KBM-7 (cell line): ENCODE measurements at regions not wholly inside any gene's neighbourhood (a gene's known extent, or its start where the extent isn't known, plus 50 kb on each side); places are given as distances from the start of the nearest gene placed in this dataset.
"Not testable (repeated sequence)": the region's sequence is repeated elsewhere in the genome, so short reads cannot be mapped to it uniquely, and the experiment has no call there.

ENCODE experiments used
- DNase-seq: peaks from one replicate; pipeline ENCODE4 v3.0.0-alpha.2; 2015
- in situ Hi-C: fragments of 300-500 bp; cut with MboI; formaldehyde crosslinking; loops from 2 replicates; pipeline ENCODE4 v1.14.3; 2020; ENCODE audit warnings: low sequenced_read_pairs, low pct_unique_long_range_greater_than_20kb, mixed read lengths

DNA sequence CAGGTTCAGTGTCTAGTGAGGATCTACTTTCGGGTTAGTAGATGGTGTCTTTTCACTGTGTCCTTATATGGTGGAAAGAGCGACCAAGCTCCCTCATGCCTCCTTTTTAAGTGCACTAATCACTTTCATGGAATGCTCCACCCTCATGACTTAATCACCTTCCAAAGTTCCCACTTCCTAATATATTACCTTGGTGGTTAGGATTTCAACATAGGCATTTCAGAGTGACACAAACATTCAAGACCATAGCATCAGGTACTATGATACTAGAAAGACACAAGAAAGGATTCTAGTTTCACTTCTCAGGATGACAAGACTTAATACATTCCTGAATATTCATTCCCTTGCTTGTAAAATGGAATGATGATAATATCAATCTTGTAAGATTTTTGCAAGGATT is 119.1 kb upstream of the FAM3C start:
- DNase-seq: no peak
- in situ Hi-C loops: no loop called here

DNA sequence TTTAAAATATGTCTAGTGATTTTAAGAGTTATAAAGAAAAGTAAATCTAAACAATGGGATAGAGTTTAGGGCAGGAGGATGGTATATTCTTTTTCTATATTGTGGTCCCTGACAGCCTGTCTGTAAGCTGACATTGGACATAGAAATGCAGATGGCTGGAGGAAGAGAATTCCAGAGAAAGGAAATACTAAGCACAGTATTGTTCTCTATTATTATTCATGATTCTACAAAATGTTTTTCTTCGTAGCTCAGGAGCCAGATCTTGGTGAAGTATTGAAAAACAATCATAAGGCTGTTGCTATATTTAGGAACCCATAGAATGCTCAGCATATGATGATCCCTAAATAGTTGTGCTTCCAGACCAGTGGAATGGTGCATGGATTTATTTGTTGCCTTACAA is 117.0 kb upstream of the FAM3C start:
- in situ Hi-C loops: no loop called here
- no peak for DNase-seq

DNA sequence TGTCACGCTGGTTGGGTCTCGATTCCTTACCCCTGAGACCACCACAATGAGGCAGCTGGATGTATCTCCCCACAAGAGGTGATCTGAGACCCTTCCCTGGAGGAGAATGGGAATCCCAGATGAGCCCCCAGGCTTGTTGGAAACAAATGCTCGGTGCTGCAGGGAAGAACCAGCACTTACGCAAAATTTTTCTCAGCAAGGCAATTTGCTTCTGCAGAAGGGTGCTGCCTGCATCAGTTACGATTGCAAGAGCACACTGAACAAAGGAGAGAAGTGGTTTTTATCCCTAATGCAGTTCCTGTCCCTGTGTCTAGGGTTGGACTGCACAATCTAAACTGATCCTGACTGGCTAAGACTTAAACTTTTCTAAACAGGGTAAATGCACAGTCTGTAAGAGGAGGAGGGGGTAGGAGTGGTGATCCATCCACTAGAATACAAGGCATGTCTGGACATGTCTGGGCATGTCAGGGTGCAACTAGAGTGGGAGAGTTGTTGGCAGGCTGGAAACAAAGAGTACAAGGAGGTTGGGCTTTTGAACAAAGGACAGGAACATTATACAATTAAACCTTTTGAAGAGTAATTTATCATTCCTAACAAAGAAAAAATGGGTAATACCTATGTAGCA is 114.9 kb upstream of the FAM3C start:
- in situ Hi-C loops: no loop called here
- peak; percentile 38 for DNase-seq

DNA sequence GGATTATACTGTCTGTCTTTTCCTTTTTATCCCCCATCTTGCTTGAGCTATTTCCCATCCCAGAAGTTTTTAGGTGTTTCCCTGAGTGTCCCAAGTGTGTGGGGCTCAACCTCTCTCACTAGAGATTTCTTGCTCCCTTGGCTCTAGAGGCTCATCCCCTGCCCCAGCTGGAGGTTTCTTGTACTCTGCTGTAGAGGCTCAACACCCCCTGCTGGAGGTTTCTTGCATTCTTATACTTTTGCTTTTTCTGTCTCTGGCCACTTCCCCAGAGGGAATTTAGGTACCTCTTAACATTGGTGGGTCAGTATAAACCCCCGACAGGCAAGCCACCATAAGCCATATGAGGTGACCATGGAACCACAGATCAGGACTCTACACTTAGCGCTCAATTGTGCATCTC is 114.2 kb upstream of the FAM3C start:
- in situ Hi-C loops: no loop called here
- DNase-seq: peak; percentile 27

DNA sequence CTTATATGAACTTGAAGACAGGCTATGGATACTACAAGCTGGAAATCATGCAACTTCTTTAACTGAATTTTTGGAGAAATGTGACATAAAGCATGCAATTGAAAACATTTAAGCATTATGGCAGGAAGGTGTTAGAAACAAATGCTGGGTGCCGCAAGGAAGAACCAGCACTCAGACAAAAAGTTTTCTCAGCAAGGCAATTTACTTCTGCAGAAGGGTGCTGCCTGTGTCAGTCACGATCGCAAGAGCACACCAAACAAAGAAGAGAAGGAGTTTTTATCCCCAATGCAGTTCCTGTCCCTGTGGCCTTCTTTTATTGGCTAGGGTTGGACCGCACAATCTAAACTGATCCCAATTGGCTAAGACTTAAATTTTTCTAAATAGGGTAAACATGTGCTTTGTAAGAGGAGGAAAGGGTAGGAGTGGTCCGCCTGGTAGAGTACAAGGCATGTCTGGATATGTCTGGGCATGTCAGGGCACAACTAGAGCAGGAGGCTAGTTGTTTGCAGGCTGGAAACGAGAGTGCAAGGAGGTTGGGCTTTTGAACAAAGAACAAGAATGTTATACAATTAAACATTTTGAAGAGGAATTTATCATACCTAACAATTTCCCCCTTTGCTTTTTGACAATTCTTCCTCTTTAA is 109.6 kb upstream of the FAM3C start:
- DNase-seq: peak; percentile 47
- in situ Hi-C loops: no loop called here

DNA sequence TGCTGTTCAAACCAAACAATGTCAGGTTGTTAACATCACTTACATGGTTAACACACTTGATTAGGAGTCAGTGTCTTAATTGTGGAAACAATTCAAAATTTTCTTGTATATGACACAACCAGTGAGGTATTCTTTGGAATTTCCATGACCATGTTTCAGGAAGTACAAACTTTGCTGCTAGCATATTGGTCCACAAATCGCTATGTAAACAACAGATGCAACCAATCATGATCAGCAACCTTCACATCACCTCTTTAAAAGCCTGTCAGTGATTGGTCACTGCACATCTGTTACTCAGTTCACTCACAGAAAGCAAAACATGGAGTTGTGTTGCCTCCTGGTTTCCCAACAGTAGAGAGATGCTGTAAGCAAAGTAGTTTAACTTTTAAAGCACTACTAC is 108.9 kb upstream of the FAM3C start:
- in situ Hi-C loops: no loop called here
- DNase-seq: no peak

DNA sequence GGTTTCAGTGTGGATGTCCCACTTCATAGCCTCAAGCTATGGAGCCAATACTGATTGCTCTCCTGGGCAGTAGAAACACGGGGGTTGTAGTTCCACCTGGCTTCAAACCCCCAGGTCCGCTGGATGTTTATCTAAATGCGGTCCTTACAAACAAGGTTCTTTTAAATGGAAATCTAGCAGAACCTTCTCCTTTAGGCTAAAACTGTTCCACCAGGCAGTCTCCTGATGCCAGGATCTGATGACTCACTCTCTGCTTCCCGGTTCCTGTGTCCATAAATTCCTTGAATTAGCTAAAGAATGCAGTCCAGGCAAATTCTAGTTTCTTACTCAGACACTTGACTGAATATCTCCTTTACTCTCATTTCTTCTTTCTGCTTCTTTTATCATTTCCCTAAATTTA is 108.4 kb upstream of the FAM3C start:
- DNase-seq: no peak
- in situ Hi-C loops: no loop called here

DNA sequence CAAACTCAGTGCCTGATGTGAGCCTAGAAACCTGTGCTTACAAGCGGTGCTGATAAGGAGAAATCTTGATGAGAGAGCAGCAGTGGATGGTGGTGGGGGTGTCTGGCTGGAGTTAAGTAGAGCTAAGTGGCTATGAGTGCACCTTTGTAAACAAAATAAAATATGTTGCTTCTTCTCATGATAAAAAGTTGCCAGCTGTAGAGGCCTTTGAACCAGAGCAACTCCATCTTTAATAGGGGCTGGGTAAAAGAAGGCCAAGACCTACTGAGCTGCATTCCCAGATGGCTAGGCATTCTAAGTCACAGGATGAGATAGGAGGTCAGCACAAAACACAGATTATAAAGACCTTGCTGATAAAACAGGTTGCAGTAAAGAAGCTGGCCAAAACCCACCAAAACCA is 107.6 kb upstream of the FAM3C start:
- in situ Hi-C loops: no loop called here
- no peak for DNase-seq

DNA sequence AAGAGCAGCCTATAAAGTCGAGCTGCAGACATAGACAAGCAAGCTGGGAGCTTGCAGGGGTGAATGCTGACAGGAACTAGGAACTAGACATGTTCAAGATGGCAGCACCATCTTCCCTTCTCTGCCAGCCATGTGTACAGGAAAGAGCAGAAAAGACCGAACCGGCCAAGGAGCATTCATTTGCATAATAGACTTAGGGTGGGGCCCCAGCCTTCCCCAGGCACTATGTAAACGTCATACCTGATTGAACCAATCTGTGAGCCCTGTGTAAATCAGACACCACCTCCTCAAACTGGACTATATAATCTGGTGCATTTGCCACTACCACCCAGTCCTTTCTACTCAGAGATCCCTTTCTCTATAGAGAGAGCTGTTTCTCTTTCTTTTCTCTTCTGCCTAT is 106.9 kb upstream of the FAM3C start:
- DNase-seq: no peak
- in situ Hi-C loops: no loop called here

DNA sequence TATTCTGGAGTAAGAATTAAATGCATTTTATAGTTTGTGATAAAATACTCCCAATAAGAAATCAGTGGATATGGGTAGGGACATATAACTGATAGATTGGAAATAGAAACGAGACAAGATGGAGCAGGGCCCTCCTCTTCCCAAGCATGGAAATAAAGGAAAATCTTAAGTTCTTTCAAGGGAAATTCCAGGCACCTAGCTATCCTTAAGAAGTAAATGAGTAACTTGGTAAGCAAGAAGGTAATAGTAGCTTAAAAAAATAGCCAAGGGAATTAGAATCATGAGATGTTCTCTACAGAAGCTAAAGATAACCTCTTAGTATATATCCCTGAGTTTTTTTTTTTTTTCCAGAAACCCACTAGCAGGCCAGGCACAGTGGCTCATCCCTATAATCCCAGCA is 105.5 kb upstream of the FAM3C start:
- in situ Hi-C loops: no loop called here

DNA sequence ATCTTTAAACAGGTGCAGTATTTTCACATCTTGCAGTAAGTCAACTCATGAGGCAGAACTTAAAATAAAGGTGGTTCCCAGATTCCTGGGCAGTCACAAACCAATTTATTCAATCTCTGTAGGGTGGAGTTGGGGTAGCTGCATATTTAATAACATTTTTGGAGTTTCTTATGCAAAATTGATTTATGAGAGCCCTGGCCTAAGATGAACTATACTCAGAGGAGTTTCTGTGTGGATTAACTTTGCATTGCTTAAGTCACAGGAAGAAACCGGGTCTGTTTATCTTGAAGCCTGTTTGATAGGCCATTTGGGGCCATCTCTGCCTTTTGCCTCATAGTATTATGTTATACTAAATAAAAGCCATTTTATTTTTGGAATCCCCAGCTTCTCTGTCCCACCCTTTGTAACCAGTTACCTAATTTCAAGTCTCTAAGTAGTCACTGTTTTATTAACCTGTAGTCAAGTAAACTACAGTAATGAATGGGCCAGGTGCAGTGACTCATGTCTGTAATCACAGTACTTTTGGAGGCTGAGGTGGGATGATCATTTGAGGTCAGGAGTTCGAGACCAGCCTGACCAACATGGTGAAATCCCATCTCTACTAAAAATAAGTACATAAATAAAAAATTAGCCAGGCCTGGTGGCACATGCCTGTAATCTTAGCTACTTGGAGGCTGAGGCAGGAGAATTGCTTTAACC is 104.4 kb upstream of the FAM3C start:
- in situ Hi-C loops: no loop called here
- DNase-seq: no peak

More for the DNA sequence above, 105.5 kb upstream of the FAM3C start:
- DNase-seq: no peak

DNA sequence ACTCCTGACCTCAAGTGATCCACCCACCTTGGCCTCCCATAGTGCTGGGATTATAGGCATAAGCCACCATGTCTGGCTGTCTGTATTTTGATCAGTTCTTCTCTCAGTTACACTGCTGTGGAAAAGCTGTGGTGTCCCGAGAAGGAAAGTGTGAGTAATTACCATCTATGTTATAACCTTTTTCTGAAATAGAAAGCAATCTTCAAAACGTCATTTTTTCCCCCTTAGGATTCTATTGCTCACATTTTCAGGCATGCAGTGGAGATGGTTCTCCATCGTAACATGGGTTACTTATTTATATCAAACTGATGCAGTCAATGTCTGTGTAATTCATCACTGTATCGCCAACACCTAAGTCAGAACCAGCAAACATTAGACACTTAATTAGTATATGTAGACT is 103.5 kb upstream of the FAM3C start:
- in situ Hi-C loops: no loop called here
- DNase-seq: no peak

DNA sequence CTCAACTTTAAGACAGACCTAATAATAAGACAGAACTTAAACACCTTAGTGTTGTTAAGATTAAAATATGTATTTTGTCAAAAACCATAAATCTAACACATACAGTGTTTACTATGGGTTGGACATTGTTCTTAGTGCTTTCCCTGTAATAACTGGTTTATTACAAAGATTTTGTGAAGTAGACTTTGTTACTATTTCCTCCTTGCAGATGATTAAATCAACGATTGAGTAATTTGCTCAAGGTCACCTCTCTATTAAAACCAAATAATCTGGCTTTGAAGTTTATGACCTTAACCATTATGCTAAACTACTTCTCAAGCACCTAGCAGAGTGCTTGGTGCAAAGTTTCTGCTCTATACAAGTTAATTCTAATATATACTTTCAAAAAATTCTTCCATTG is 102.7 kb upstream of the FAM3C start:
- in situ Hi-C loops: no loop called here
- DNase-seq: no peak

DNA sequence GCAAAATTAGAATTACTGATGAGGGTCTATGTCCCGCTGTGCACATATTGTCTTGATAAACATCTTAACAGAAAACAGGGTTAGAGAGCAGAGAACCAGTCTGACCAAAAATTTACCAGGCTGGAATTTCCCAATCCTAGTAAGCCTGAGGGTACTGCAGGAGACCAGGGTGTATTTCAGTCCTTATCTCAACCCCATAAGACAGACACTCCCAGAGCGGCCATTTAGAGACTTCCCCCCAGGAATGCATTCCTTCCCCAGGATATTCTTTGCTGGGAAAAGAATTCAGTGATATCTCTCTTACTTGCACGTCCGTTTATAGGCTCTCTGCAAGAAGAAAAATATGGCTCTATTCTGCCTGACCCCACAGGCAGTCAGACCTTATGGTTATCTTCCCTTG is 101.4 kb upstream of the FAM3C start:
- in situ Hi-C loops, DNase-seq: not testable (repeated sequence)

DNA sequence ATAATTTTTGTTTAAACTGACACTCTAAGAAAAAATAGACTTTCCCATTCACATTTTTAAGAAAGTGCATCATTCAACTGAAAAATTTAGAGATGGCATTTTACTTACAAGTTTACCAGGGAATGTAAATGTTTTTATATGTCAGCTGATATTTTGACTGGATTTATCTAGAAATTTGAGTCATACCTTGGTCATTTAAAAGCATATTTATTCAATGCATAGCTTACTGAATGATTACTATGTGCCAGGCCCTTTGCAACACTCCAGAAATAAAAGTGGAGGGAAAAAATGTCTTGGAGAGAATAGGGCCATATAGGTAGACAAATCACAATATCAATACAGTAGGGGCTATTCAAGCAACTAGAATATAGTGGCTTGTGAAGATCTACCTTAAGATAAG is 98.4 kb upstream of the FAM3C start:
- DNase-seq: no peak
- in situ Hi-C loops: no loop called here

DNA sequence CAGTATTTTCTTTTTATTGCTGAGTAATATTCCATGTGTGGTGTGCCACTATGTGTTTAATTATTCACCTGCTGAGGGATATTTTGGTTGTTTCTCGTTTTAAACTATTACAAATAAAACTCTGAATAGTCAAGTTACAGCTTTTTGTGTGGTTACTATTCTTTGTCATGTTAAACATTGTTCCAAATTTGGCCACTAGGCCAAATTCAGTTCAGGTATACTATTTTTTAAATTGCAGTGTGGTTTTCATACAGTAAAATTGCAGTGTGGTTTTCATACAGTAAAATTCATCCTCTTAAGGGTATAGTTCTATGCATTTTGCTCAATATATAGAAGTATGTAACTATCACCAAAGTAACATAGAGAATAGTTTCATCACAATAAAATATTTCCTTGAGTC is 97.4 kb upstream of the FAM3C start:
- DNase-seq: no peak
- in situ Hi-C loops: no loop called here

DNA sequence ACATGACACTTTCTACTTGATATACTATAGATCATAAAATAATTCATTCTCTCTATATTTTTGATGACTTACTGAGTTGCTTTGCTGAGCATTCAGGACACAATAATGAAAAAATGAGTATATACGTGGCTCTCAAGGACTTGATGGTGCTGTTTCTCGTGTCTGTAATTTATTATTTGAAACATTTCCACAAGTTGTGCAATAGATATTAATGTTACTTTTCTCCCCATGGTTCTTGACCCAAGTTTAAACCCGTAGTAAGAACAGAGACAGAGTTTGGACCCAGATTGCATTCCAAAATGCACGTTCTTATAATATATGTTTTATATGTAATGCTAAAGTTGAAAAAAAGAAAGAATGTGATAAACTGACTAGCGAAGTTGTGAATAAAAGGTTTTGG is 94.2 kb upstream of the FAM3C start:
- in situ Hi-C loops: no loop called here
- no peak for DNase-seq

DNA sequence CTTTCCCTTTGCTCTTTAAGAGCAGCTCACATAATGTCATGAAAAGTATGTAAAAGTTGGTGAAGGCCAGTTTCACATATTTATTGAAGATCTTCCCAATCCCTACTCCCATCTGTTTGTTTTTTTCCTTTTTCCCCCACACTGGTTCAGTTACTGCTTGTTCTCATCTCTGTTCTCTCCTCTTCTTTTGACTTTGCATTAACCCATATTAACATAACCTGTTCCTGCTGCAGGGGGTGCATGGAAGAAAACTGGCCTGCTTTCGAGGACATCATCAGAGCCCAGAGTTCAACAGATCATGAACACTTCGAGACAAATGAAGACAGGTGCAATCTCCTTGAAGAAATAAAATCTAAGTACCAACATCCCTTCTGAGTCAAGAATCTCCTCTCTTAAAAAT is 93.3 kb upstream of the FAM3C start:
- in situ Hi-C loops: no loop called here
- DNase-seq: no peak

DNA sequence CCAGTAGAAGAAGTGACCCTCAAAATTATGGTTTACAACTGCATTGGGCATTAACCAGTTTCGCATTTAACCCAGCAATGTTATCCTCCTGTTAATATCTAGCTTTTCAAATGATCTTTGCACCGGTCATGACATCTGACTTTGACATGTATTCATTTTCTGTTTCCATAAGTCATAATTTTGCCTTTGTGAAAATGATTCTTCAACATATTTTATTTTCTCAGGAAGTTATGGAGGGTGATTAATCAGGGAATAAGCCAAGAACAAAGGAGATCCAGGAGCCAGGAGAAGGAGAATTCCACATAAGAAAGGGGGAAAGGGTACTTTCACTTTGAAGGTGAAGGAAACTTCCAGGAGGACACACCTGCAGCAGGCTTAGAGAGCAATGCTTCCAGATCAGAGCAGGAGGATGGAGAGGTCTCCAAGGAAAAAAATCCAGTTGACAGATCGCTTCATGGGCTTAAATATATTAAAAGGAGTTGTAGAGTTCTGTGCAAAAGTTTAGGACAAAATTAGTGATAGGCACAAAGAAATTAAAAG is 92.1 kb upstream of the FAM3C start:
- in situ Hi-C loops: no loop called here
- no peak for DNase-seq

DNA sequence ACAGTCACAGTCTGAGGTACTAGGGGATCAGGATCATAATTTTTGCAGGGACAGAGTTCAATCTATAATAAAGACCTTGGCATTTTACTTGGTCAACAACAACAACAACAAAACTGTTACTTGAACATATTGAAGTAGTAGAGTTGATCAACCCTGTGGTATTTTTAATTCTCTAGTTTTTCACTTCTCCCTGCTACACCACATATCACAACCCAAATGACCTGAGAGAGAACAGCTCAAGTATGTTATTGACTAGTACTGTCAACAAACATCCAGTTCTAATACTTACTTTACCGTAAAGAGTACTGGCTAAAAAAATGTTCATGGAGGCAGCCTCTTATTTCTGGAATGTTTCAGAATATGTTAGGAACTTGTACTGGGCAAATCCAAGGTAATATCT is 90.5 kb upstream of the FAM3C start:
- in situ Hi-C loops: no loop called here
- DNase-seq: no peak
